HepG2 (cell line): ENCODE measurements at regions not wholly inside any gene's neighbourhood (a gene's known extent, or its start where the extent isn't known, plus 50 kb on each side); places are given as distances from the start of the nearest gene placed in this dataset.

Experiments
- CBX5 ChIP-seq: sonication (generic); formaldehyde crosslinking; IDR thresholded peaks from 2 replicates; pipeline ENCODE4 v1.4.0; 2020; ENCODE audit warnings: missing genetic modification reagents, borderline replicate concordance
- GABPA ChIP-seq, 2 experiments: IDR thresholded peaks; 2 replicates each; pipeline ENCODE4 v1.6.1; 2011 to 2016; ENCODE audit warnings: low read depth in 2 of 2, low read length in 1 of 2, missing biosample characterization in 1 of 2, missing genetic modification characterization in 1 of 2
- GLI4 ChIP-seq: sonication (generic); formaldehyde crosslinking; IDR thresholded peaks from 2 replicates; pipeline ENCODE4 v1.5.1; 2020; ENCODE audit warnings: missing genetic modification reagents, mild to moderate bottlenecking, moderate library complexity, borderline replicate concordance
- HDAC6 ChIP-seq: fragments of 200-600 bp; sonication (generic); IDR thresholded peaks from 2 replicates; pipeline ENCODE4 v1.7.0; 2017; ENCODE audit warnings: mild to moderate bottlenecking, antibody characterized with exemption, low read length, low read depth
- PRDM15 ChIP-seq: sonication (generic); formaldehyde crosslinking; IDR thresholded peaks from 2 replicates; pipeline ENCODE4 v1.4.0; 2020; ENCODE audit warnings: missing genetic modification reagents
- RBM22 ChIP-seq: fragments of 200-400 bp; formaldehyde crosslinking; optimal IDR thresholded peaks from 2 replicates; pipeline ENCODE3; 2017; ENCODE audit warnings: mild to moderate bottlenecking, low read length, moderate library complexity
- TCF12 ChIP-seq, 2 experiments: fragments of 450-650 bp in 1 of 2; sonication (generic) in 1 of 2; formaldehyde crosslinking in 1 of 2; IDR thresholded peaks; 2 replicates each; pipeline versions ENCODE4 v1.6.1 to v1.8.0; 2017 to 2022; ENCODE audit warnings: antibody characterized with exemption in 1 of 2, mild to moderate bottlenecking in 1 of 2, missing genetic modification reagents in 1 of 2, moderate library complexity in 1 of 2
- ZXDC ChIP-seq: sonication (generic); formaldehyde crosslinking; IDR thresholded peaks from 2 replicates; pipeline ENCODE4 v1.5.0; 2020; ENCODE audit warnings: mild to moderate bottlenecking, missing genetic modification reagents

- TF ChIP-seq RBM22 (no peak), PRDM15 (CRISPR knock-in tag) (no peak), GABPA (IDR thresholded peaks at IDR 0.05; ENCODE audit: low read depth, low read length) (no peak), GABPA (CRISPR knock-in tag; IDR thresholded peaks at IDR 0.05; ENCODE audit: low read depth) (no peak), ZXDC (CRISPR knock-in tag) (no peak), TCF12 (IDR thresholded peaks at IDR 0.05) (no peak), TCF12 (CRISPR knock-in tag; IDR thresholded peaks at IDR 0.05) (no peak), CBX5 (CRISPR knock-in tag) (no peak), HDAC6 (no peak), GLI4 (no peak)
These were observed 728.3 kb upstream of the PHF14 start for GRCh38 chr7:10245406-10245805.
